Heart left ventricle (tissue), 16 donors: ENCODE measurements at regions not wholly inside any gene's neighbourhood (a gene's known extent, or its start where the extent isn't known, plus 50 kb on each side); places are given as distances from the start of the nearest gene placed in this dataset.
"Not testable (repeated sequence)": the region's sequence is repeated elsewhere in the genome, so short reads cannot be mapped to it uniquely, and the experiment has no call there.

Experiments
- ATAC-seq, 4 donors: fragments of 200-7000 bp; cut with Tn5 transposase; one replicate each; pipeline ENCODE4 v1.9.1; 2020 to 2022; ENCODE audit warnings: moderate library complexity in 4 of 4, mild to moderate bottlenecking in 3 of 4, moderate number of reproducible peaks in 1 of 4
- DNase-seq, 5 donors: peaks; one replicate each; pipeline ENCODE4 v3.0.0-alpha.2; 2020
- H3K27ac ChIP-seq, 12 donors: fragments of 200-600 bp; sonication (generic) in 4 of 12; one replicate each; pipeline versions ENCODE4 v1.5.0 to v1.8.0; 2016 to 2022; ENCODE audit warnings: mild to moderate bottlenecking in 2 of 12
- H3K27me3 ChIP-seq, 9 donors: fragments of 200-600 bp; sonication (generic) in 2 of 9; one replicate each; pipeline versions ENCODE4 v1.5.1 to v1.8.0; 2016 to 2022; ENCODE audit warnings: mild to moderate bottlenecking in 3 of 9
- H3K36me3 ChIP-seq, 9 donors: fragments of 200-600 bp; sonication (generic) in 2 of 9; one replicate each; pipeline versions ENCODE4 v1.5.0 to v1.8.0; 2018 to 2022; ENCODE audit warnings: mild to moderate bottlenecking in 2 of 9
- H3K4me1 ChIP-seq, 12 donors: fragments of 200-600 bp; sonication (generic) in 4 of 12; one replicate each; pipeline versions ENCODE4 v1.5.0 to v1.8.0; 2016 to 2022; ENCODE audit warnings: mild to moderate bottlenecking in 3 of 12
- H3K4me3 ChIP-seq, 12 donors: fragments of 200-600 bp; sonication (generic) in 4 of 12; one replicate each; pipeline versions ENCODE4 v1.5.0 to v1.8.0; 2017 to 2022; ENCODE audit warnings: mild to moderate bottlenecking in 9 of 12, moderate library complexity in 4 of 12
- H3K9me3 ChIP-seq, 12 donors: fragments of 200-600 bp; sonication (generic) in 4 of 12; one replicate each; pipeline versions ENCODE4 v1.5.0 to v1.8.0; 2016 to 2022; ENCODE audit warnings: mild to moderate bottlenecking in 1 of 12
- CTCF ChIP-seq, 12 donors: fragments of 200-600 bp; sonication (generic) in 4 of 12; IDR thresholded peaks; one replicate each; pipeline versions ENCODE4 v1.5.0 to v1.8.0; 2018 to 2022; ENCODE audit warnings: antibody characterized with exemption in 12 of 12, mild to moderate bottlenecking in 5 of 12
- WGBS, 4 donors: extraction: QIAGEN DNeasy Blood & Tissue Kit in 2 of 4; methylation state at CpG; one replicate each; pipeline versions ENCODE4 v1.1.5 to v1.1.7; 2013 to 2018; 5-methylcytosine and 5-hydroxymethylcytosine counted together
- intact Hi-C, 10 donors: fragments of 100-400 bp; cut with DNase I; formaldehyde crosslinking; loops; one replicate each; pipeline versions ENCODE4 v1.11.1 to v1.14.2; 2022
- donor health status: ischemic (EF 13 %, LVEDD 7.1; RV severe dilation, severe dysfunction).
- donor health status: healthy with polysubstance abuse.
- donor health status: DM: no; HTN: yes; CAD: no.
- donor health status: DM: no; HTN: no; CAD: no.
- donor health status: ischemic (EF 25% LVEDD 6.9; RV normal size, moderate dysfunction).
- donor health status: ischemic (EF 25% LVEDD 5.7; RV mildly dilated, moderate dysfunction).
- donor health status: healthy.
- donor health status: DM: yes; HTN: yes; CAD: no.
- donor health status: ischemic (EF 35%, LVEDD 5.7; RV mildly dilated, moderate dysfunction).
- donor health status: nonischemic (EF 11% LVEDD 7.7; RV severe dilation, severe dysfunction).
- donor health status: DM: yes; HTN: yes; CAD: no.
- donor health status: PGD.
- donor health status: ischemic (EF 29% LVEDD 5.4; RV normal size, mild dysfunction).
- donor health status: nonischemic (EF 23%, LVEDD 6.1; RV moderate dilation, normal function).

DNA sequence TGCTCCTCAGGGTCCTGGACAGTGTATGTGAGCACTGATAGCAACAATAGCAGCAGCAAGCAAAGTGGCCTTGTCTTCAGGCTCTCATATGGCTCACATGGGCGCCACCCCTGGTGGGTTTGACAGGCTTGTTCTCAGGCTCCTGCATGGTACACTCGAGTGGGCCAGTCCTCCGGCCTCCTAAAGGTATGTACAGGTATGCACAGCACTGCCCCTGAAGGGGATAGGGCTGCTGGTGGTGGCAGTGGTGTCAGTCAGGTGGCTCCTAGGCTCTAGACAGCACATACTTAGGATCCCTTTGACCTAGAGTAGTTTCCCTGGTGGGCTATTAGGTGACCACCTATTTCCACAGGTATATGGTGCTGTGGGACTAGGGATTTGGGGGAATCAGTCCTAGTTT, 79.8 kb downstream of the LGALS9B start:
- intact Hi-C loops, H3K4me3 ChIP-seq, ATAC-seq, H3K4me1 ChIP-seq, H3K36me3 ChIP-seq, H3K27me3 ChIP-seq, H3K9me3 ChIP-seq, H3K27ac ChIP-seq, DNase-seq: not testable (repeated sequence)
- 83% methylated on average over 3 of the region's 3 CpGs; no CpG with 5 or more reads in 2 of the 4 donors for WGBS, 4 donors

GRCh38 chr17:20381358-20382300, 85.7 kb downstream of the LGALS9B start:
- ATAC-seq, result peak in 3 of 4 donors; percentile 26 to 44 (median 38)
- intact Hi-C loops, H3K27ac ChIP-seq, DNase-seq, H3K4me3 ChIP-seq, H3K9me3 ChIP-seq, H3K4me1 ChIP-seq, H3K27me3 ChIP-seq, H3K36me3 ChIP-seq: not testable (repeated sequence)
- WGBS, 4 donors, result 7 to 64% (median 53%) methylated on average over 3 to 20 of the region's 20 CpGs
- TF ChIP-seq CTCF (IDR thresholded peaks at IDR 0.05), result peak in 11 of 12 donors; percentile 16 to 53 (median 39)

- 55 to 73% (median 65%) methylated on average over 2 of the region's 2 CpGs for WGBS, 4 donors
- intact Hi-C loops, H3K27me3 ChIP-seq, H3K4me1 ChIP-seq, H3K4me3 ChIP-seq, H3K27ac ChIP-seq, DNase-seq, H3K36me3 ChIP-seq, ATAC-seq, H3K9me3 ChIP-seq: not testable (repeated sequence)
Measured at GRCh38 chr17:20380625-20381024, 86.7 kb downstream of the LGALS9B start.

GRCh38 chr17:20379251-20379650, 88.1 kb downstream of the LGALS9B start:
- H3K27me3 ChIP-seq, intact Hi-C loops, H3K4me3 ChIP-seq, H3K9me3 ChIP-seq, DNase-seq, ATAC-seq, H3K4me1 ChIP-seq, H3K27ac ChIP-seq, H3K36me3 ChIP-seq: not testable (repeated sequence)

DNA sequence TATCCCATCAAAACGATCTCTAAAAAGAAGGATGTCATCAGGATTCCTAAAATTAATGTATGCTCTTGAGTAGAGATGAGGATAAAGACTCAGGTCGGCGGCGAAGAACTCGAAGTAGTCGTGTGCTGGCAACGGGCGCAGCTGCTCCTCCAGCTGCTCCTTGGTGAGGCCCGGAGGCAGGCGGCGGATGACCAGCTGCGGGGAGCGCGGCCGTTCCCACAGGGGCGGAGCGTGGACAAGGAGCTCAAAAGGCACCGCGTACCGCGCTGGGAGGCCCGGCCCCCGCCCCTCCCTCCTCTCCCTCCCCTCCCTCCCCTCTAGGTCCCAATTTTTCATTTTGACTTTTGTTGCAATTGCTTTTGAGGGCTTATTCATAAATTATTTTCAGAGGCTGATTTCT, 90.7 kb downstream of the LGALS9B start:
- H3K36me3 ChIP-seq, H3K4me3 ChIP-seq, H3K27me3 ChIP-seq, H3K9me3 ChIP-seq, H3K27ac ChIP-seq, H3K4me1 ChIP-seq, intact Hi-C loops: not testable (repeated sequence)
- WGBS, 4 donors, result 40 to 52% (median 47%) methylated on average over 17 to 20 of the region's 23 CpGs; no CpG with 5 or more reads in 1 of the 4 donors
- ATAC-seq (peak in 1 of 4 donors; percentile 42), DNase-seq (peak in 2 of 5 donors; percentile 27 to 47)

DNA sequence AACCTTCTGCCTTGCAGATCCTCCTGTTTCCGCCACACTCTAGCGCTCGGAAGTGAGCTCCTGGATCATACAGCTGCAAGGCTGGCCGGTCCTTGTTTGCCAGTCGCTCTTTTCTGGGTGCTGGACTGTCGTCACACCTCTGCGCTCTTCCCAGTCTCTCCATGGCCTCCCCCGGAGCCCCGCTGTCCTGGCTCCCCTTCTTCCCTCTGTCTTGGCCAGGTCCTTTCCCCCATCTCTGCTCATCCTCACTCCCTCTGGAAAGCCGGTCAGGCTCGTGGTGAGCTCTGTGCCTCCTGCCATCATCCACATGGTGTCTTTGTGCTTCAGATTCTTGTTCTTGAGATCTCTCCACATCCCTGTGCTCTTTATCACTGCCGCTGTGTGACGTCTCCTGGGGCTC, 91.6 kb downstream of the LGALS9B start:
- ATAC-seq, H3K9me3 ChIP-seq, H3K27ac ChIP-seq, H3K4me1 ChIP-seq, H3K4me3 ChIP-seq, H3K36me3 ChIP-seq, intact Hi-C loops, DNase-seq, H3K27me3 ChIP-seq: not testable (repeated sequence)
- 77 to 90% (median 85%) methylated on average over 10 to 13 of the region's 13 CpGs for WGBS, 4 donors
